MG63 (cell line): ENCODE measurements at regions not wholly inside any gene's neighbourhood (a gene's known extent, or its start where the extent isn't known, plus 50 kb on each side); places are given as distances from the start of the nearest gene placed in this dataset.

Experiments used
- DNase-seq: peaks from one replicate; pipeline ENCODE4 v3.0.0-alpha.2; 2020
- H3K27me3 ChIP-seq: fragments of 250-450 bp; sonication (Bioruptor Pico); 2 replicates; pipeline ENCODE4 v1.5.1; 2020; ENCODE audit warnings: mild to moderate bottlenecking, moderate library complexity
- H3K36me3 ChIP-seq: fragments of 250-450 bp; sonication (Bioruptor Pico); 2 replicates; pipeline ENCODE4 v1.5.1; 2020; ENCODE audit warnings: mild to moderate bottlenecking, moderate library complexity
- H3K4me3 ChIP-seq: fragments of 250-450 bp; sonication (Bioruptor Pico); 2 replicates; pipeline ENCODE4 v1.5.1; 2020; ENCODE audit warnings: mild to moderate bottlenecking, moderate library complexity
- H3K9me3 ChIP-seq: fragments of 250-450 bp; sonication (Bioruptor Pico); 2 replicates; pipeline ENCODE4 v1.5.1; 2020; ENCODE audit warnings: mild to moderate bottlenecking, moderate library complexity

- no peaks in the 10 kb centered on the region for H3K9me3 ChIP-seq
- H3K27me3 ChIP-seq = no peaks in the 10 kb centered on the region
- DNase-seq = no peak
- H3K36me3 ChIP-seq = peaks cover 44% of the 10 kb centered on the region
- no peak overlapping the region for H3K4me3 ChIP-seq
Observed at GRCh38 chr16:14322186-14322585, 251.1 kb downstream of the MRTFB start.

GRCh38 chr16:14321542-14321941 is 250.4 kb downstream of the MRTFB start:
- Histone ChIP-seq H3K9me3 (no peaks in the 10 kb centered on the region), H3K4me3 (no peak overlapping the region), H3K36me3 (peaks cover 39% of the 10 kb centered on the region), H3K27me3 (no peaks in the 10 kb centered on the region)
- DNase-seq = no peak

- no peak for DNase-seq
- H3K27me3 ChIP-seq = no peaks in the 10 kb centered on the region
- no peak overlapping the region for H3K4me3 ChIP-seq
Observed at GRCh38 chr16:14320406-14320805, 249.3 kb downstream of the MRTFB start.

More at GRCh38 chr16:14320406-14320805, 249.3 kb downstream of the MRTFB start:
- Histone ChIP-seq H3K36me3 (peaks cover 32% of the 10 kb centered on the region), H3K9me3 (no peaks in the 10 kb centered on the region)
